ENCODE measurements at regions not wholly inside any gene's neighbourhood (a gene's known extent, or its start where the extent isn't known, plus 50 kb on each side); places are given as distances from the start of the nearest gene placed in this dataset.
"Not testable (repeated sequence)": the region's sequence is repeated elsewhere in the genome, so short reads cannot be mapped to it uniquely, and the experiment has no call there.

DNA sequence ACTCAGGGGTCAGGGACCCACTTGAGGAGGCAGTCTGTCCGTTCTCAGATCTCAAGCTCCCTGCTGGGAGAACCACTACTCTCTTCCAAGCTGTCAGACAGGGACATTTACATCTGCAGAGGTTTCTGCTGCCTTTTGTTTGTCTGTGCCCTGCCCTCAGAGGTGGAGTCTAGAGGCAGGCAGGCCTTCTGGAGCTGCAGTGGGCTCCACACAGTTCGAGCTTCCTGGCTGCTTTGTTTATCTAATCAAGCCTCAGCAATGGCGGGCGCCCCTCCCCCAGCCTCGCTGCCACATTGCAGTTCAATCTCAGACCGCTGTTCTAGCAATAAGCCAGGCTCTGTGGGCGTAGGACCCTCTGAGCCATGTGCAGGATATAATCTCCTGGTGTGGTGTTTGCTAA, 233.0 kb downstream of the OTUD1 start:
- TF ChIP-seq, protein P1, sequence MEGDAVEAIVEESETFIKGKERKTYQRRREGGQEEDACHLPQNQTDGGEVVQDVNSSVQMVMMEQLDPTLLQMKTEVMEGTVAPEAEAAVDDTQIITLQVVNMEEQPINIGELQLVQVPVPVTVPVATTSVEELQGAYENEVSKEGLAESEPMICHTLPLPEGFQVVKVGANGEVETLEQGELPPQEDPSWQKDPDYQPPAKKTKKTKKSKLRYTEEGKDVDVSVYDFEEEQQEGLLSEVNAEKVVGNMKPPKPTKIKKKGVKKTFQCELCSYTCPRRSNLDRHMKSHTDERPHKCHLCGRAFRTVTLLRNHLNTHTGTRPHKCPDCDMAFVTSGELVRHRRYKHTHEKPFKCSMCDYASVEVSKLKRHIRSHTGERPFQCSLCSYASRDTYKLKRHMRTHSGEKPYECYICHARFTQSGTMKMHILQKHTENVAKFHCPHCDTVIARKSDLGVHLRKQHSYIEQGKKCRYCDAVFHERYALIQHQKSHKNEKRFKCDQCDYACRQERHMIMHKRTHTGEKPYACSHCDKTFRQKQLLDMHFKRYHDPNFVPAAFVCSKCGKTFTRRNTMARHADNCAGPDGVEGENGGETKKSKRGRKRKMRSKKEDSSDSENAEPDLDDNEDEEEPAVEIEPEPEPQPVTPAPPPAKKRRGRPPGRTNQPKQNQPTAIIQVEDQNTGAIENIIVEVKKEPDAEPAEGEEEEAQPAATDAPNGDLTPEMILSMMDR (IDR thresholded peaks at IDR 0.05; ENCODE audit: low read depth, low read length), result not testable (repeated sequence)
- not testable (repeated sequence) for TF ChIP-seq EZH2phosphoT487 (IDR thresholded peaks at IDR 0.05; ENCODE audit: low read depth)
